PC-3 (cell line): ENCODE measurements at regions not wholly inside any gene's neighbourhood (a gene's known extent, or its start where the extent isn't known, plus 50 kb on each side); places are given as distances from the start of the nearest gene placed in this dataset.

Experiments
- ATAC-seq: fragments of 200-7000 bp; cut with Tn5 transposase; 2 replicates; pipeline ENCODE4 v1.9.1; 2020; ENCODE audit warnings: mild to moderate bottlenecking, moderate library complexity
- BruUV-seq: library from RNA; stranded (reverse); fragments of 400-500 nt; replicated peaks from 2 replicates; lab custom pipeline; 2021; lab: Mats Ljungman, UMichigan
- CTCF ChIA-PET: fragments of 300-600 bp; sonication (Branson Sonifier 250); formaldehyde crosslinking; loops from one replicate; lab custom pipeline; 2022; ENCODE audit warnings: antibody characterized with exemption; lab: Charles Lee
- POLR2A ChIA-PET: fragments of 300-600 bp; sonication (Branson Sonifier 250); formaldehyde crosslinking; loops from one replicate; lab custom pipeline; 2022; ENCODE audit warnings: antibody characterized with exemption; ENCODE audit not compliant: unreplicated experiment; lab: Charles Lee
- DNase-seq: peaks from one replicate; pipeline ENCODE4 v3.0.0-alpha.2; 2015
- H2AFZ ChIP-seq: fragments of 300-600 bp; sonication (generic); 2 replicates; pipeline ENCODE4 v1.6.0; 2016; ENCODE audit warnings: antibody characterized with exemption, low read length
- H3F3A ChIP-seq: fragments of 300-600 bp; sonication (generic); one replicate; pipeline ENCODE4 v1.6.0; 2017; ENCODE audit warnings: antibody characterized with exemption, low read length, control low read depth, mild to moderate bottlenecking; ENCODE audit not compliant: unreplicated experiment
- H3K27ac ChIP-seq: fragments of 300-600 bp; sonication (generic); 2 replicates; pipeline ENCODE4 v1.5.1; 2016; ENCODE audit warnings: mild to moderate bottlenecking, low read length
- H3K27me3 ChIP-seq: fragments of 300-600 bp; sonication (generic); 2 replicates; pipeline ENCODE4 v1.6.1; 2016; ENCODE audit warnings: low read length, mixed read lengths
- H3K36me3 ChIP-seq: fragments of 300-600 bp; sonication (generic); 2 replicates; pipeline ENCODE4 v1.6.1; 2016; ENCODE audit warnings: low read depth, mixed run types, low read length, mixed read lengths
- H3K4me1 ChIP-seq: fragments of 300-600 bp; sonication (generic); 2 replicates; pipeline ENCODE4 v1.5.1; 2016; ENCODE audit warnings: low read length; ENCODE audit not compliant: insufficient read depth
- H3K4me2 ChIP-seq: fragments of 300-600 bp; sonication (generic); 2 replicates; pipeline ENCODE4 v1.6.0; 2016; ENCODE audit warnings: low read length
- H3K4me3 ChIP-seq: fragments of 300-600 bp; sonication (generic); 2 replicates; pipeline ENCODE4 v1.5.1; 2016; ENCODE audit warnings: mild to moderate bottlenecking, low read length, mixed read lengths
- H3K79me2 ChIP-seq: fragments of 300-600 bp; sonication (generic); 2 replicates; pipeline ENCODE4 v1.6.1; 2017; ENCODE audit warnings: low read length, mixed read lengths
- H3K9ac ChIP-seq: fragments of 300-600 bp; sonication (generic); 2 replicates; pipeline ENCODE4 v1.6.0; 2016; ENCODE audit warnings: mild to moderate bottlenecking, low read length
- H3K9me2 ChIP-seq: fragments of 300-600 bp; sonication (generic); replicated peaks from 2 replicates; pipeline ENCODE4 v1.6.1; 2016; ENCODE audit warnings: mixed run types, low read length, mixed read lengths
- H3K9me3 ChIP-seq: fragments of 300-600 bp; sonication (generic); 2 replicates; pipeline ENCODE4 v1.6.1; 2016; ENCODE audit warnings: low read length, mixed read lengths
- H4K20me1 ChIP-seq: fragments of 300-600 bp; sonication (generic); 2 replicates; pipeline ENCODE4 v1.6.1; 2016; ENCODE audit warnings: low read length, mixed read lengths
- CTCF ChIP-seq: fragments of 300-600 bp; sonication (generic); conservative IDR thresholded peaks from 2 replicates; pipeline ENCODE4 v1.5.1; 2017; ENCODE audit warnings: antibody characterized with exemption, low read depth, mild to moderate bottlenecking, low read length
- EZH2 ChIP-seq: fragments of 300-600 bp; sonication (generic); IDR thresholded peaks from one replicate; pipeline ENCODE4 v1.6.1; 2017; ENCODE audit warnings: antibody characterized with exemption, mild to moderate bottlenecking, low read length; ENCODE audit not compliant: unreplicated experiment
- EZH2phosphoT487 ChIP-seq: fragments of 300-600 bp; sonication (generic); IDR thresholded peaks from 2 replicates; pipeline ENCODE4 v1.6.1; 2018; ENCODE audit warnings: mild to moderate bottlenecking, antibody characterized with exemption, low read length, borderline replicate concordance
- intact Hi-C: fragments of 100-400 bp; cut with micrococcal nuclease; formaldehyde crosslinking; loops from 2 replicates; pipeline ENCODE4 v1.9.0; 2023

- POLR2A ChIA-PET: no interaction called here
- intact Hi-C loops: no loop called here
- Histone ChIP-seq H3K9ac (no peak overlapping the region), H3K9me2 (no peaks in the 10 kb centered on the region), H4K20me1 (no peaks in the 10 kb centered on the region), H3K36me3 (no peaks in the 10 kb centered on the region), H3K9me3 (no peaks in the 10 kb centered on the region), H3K27me3 (no peaks in the 10 kb centered on the region), H3K79me2 (no peaks in the 10 kb centered on the region), H3K4me3 (no peak overlapping the region), H3F3A (no peaks in the 10 kb centered on the region), H3K4me1 (no peaks in the 10 kb centered on the region), H3K27ac (no peak overlapping the region), H2AFZ (no peak overlapping the region), H3K4me2 (no peak overlapping the region)
- DNase-seq: no peak
- no peak for ATAC-seq
- no TSS peak for BruUV-seq
- CTCF ChIA-PET: no interaction called here
- TF ChIP-seq EZH2 (no peak), CTCF (no peak), EZH2phosphoT487 (no peak)
These were observed 104.3 kb downstream of the RPL27A start for GRCh38 chr11:8786933-8787332.

- no peaks in the 10 kb centered on the region for H3K9me2 ChIP-seq
- ChIA-PET POLR2A (no interaction called here), CTCF (no interaction called here)
- no peaks in the 10 kb centered on the region for H4K20me1 ChIP-seq
- intact Hi-C loops: no loop called here
- BruUV-seq: no TSS peak
- no peak for DNase-seq
- H3K9me3 ChIP-seq: no peaks in the 10 kb centered on the region
- no peaks in the 10 kb centered on the region for H3K27me3 ChIP-seq
- no peaks in the 10 kb centered on the region for H3K79me2 ChIP-seq
- H3K4me3 ChIP-seq: no peak overlapping the region
- no peak for ATAC-seq
- no peak overlapping the region for H2AFZ ChIP-seq
- no peak overlapping the region for H3K9ac ChIP-seq
- H3F3A ChIP-seq: no peaks in the 10 kb centered on the region
- no peak overlapping the region for H3K27ac ChIP-seq
- no peak for TF ChIP-seq EZH2phosphoT487
- H3K36me3 ChIP-seq: no peaks in the 10 kb centered on the region
- no peak overlapping the region for H3K4me2 ChIP-seq
- H3K4me1 ChIP-seq: no peaks in the 10 kb centered on the region
These were observed 104.8 kb downstream of the RPL27A start for GRCh38 chr11:8787372-8787771.

GRCh38 chr11:8788616-8789015 is 106.0 kb downstream of the RPL27A start:
- no peaks in the 10 kb centered on the region for H3K79me2 ChIP-seq
- H4K20me1 ChIP-seq: no peaks in the 10 kb centered on the region

More at GRCh38 chr11:8788616-8789015, 106.0 kb downstream of the RPL27A start:
- no peaks in the 10 kb centered on the region for H3K4me1 ChIP-seq
- intact Hi-C loops: no loop called here
- no peaks in the 10 kb centered on the region for H3K27me3 ChIP-seq
- no peaks in the 10 kb centered on the region for H3K36me3 ChIP-seq
- ATAC-seq (no peak), DNase-seq (no peak)
- H3K27ac ChIP-seq: no peak overlapping the region
- POLR2A ChIA-PET: no interaction called here
- H3K4me3 ChIP-seq: no peak overlapping the region
- no peaks in the 10 kb centered on the region for H3K9me3 ChIP-seq
- CTCF ChIA-PET: no interaction called here
- H3K9me2 ChIP-seq: no peaks in the 10 kb centered on the region
- no peak overlapping the region for H3K9ac ChIP-seq
- TF ChIP-seq EZH2phosphoT487 (no peak), EZH2 (no peak), CTCF (no peak)
- no TSS peak for BruUV-seq
- no peaks in the 10 kb centered on the region for H3F3A ChIP-seq
- H2AFZ ChIP-seq: no peak overlapping the region
- no peak overlapping the region for H3K4me2 ChIP-seq
